GM19328 (cell line): ENCODE measurements at regions not wholly inside any gene's neighbourhood (a gene's known extent, or its start where the extent isn't known, plus 50 kb on each side); places are given as distances from the start of the nearest gene placed in this dataset.

Experiments used
- ATAC-seq: cut with Tn5 transposase; IDR thresholded peaks from one replicate; pipeline ENCODE4 v1.9.1; 2021; ENCODE audit warnings: mild to moderate bottlenecking, moderate library complexity; ENCODE audit not compliant: unreplicated experiment

GRCh38 chr4:22987870-22988269 is 295.1 kb downstream of the GBA3 start:
- ATAC-seq, result no peak

DNA sequence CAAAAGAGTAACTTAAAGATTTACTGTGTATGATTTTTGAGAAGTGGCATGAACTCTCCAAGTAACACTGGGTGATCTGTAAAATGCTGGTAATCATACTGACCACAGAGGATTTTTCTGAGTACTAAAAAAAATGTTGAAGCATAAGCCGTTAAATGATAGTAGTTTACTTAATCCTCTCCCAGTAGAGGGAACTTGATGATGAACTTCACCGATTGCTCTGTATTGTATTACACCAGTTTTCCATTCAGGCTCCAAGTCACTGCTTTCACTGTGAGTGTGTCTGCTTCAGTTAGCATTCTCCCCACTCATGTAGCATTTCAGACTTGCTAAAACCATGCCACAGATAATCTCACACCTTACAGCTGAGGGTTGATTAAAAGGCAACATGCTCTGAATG is 294.1 kb downstream of the GBA3 start:
- no peak for ATAC-seq

DNA sequence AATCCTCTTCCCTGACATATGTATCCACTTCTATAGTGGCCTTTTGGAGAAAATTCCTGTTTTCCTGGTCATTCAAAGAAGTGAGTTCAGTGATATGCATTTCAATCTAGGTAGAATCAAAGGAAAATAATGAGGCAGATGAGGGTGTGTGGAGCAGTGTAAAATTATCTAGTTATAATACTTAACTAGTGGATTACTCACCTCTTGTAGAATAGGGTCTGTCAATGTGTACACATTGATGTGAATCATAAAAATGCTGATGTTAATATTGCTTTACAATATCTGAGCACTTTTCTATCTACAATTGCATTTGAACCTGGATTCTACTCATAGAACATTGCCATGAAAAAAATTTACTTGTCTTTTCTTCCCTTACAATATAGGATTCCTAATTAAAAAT is 293.5 kb downstream of the GBA3 start:
- ATAC-seq, result no peak

- no peak for ATAC-seq
These were observed 291.7 kb downstream of the GBA3 start for GRCh38 chr4:22984390-22984789.

GRCh38 chr4:22978656-22979055 is 285.9 kb downstream of the GBA3 start:
- no peak for ATAC-seq

GRCh38 chr4:22970665-22971064 is 277.9 kb downstream of the GBA3 start:
- ATAC-seq, result no peak

- ATAC-seq, result no peak
These were observed 276.7 kb downstream of the GBA3 start for GRCh38 chr4:22969287-22969896.

DNA sequence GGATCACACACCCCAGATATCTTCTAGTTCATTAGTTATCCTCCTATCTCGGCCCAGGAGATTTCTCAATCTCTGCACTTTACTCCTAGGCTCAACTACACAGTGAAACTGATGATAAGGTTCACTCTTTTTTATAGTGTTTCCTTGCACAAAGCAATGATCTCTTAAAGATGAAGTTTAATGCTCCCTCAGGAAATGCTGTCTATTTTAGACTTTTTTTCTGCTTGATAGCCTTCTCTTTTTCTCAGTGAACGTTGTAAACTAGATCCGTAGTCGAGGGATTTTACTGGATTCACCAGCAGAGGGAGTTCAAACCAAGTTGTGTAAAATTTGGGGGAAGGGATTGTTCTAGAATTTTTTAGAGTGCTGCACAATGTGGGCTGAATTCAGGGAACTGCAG is 269.6 kb downstream of the GBA3 start:
- ATAC-seq, result no peak

DNA sequence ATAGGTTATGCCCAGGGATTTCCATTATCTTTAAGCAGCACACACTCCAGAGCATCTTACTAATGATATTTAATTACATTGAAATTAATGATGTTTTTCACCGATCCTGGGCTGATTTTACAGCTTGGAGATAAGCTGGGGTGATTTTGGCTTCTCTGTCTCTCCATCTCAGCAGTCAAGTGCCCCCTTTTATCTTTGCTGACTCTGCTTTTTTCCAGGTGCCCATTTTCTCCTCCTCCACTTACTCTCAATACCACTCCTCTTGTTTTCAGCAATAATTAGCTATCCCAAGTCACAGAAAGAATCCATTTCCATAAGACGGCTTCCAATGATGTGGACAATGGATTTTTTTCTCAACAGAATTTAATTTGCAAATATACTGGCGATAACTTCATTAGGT is 266.7 kb downstream of the GBA3 start:
- ATAC-seq, result no peak

DNA sequence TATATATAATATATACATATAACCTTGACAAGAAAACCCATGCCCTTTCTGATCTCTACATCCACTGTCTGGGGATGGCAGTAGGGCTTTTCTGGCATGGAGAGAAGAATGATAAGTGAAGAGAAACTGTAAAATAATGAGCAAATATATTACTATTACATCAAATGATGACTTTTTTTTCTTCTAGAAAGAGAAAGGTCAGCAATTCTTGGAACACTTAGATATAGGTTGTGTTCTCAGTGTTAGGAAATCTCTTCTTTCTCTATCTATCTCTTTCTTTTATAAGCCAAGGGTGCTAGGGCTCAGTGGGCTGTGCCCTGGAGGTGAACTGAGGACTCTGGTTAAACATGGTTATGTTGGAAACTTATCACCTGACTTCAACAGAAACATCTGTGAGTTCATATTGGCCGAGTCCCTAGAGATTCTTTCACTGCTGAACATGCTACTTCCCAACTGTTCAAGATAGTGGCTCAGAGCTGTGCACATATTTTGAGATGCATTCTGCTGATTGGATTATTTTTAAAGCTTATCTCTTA is 265.1 kb downstream of the GBA3 start:
- no peak for ATAC-seq

GRCh38 chr4:22949161-22949855 is 256.6 kb downstream of the GBA3 start:
- no peak for ATAC-seq

- ATAC-seq, result no peak
These were observed 255.1 kb downstream of the GBA3 start for GRCh38 chr4:22947851-22948250.

GRCh38 chr4:22942920-22943559 is 250.3 kb downstream of the GBA3 start:
- no peak for ATAC-seq

DNA sequence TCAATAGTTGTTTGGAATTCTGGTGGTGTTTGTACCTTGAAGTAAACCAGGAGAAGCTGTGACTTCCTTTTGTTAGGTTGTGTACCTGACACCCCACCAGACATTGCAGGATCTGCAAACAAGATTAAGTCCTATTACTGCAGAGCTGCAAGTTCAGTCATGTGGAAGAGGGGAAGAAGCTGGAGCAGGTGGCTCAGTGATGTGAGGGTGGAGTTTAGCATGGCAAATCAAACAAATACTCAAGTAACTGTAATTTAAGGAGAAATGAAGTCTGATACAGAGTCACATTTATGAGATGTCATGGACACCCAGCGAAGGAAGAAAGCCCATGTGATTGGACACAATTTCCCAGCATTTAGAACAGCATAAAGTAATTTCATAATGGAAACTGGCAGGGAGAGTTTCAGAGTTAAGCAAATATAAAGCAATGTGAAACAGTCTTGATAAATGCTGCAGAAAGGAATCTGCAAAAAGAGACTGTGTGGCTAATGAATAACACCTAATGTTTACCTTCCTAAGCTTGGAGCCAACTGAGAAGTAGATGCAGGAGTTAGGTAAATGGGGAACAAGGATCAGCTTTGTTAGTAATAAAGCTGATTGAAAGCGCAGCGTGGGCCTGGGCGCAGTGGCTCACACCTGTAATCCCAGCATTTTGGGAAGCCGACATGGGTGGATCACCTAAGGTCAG is 249.1 kb downstream of the GBA3 start:
- ATAC-seq, result no peak

GRCh38 chr4:22932326-22932725 is 239.6 kb downstream of the GBA3 start:
- ATAC-seq, result no peak

GRCh38 chr4:22922426-22922825 is 229.7 kb downstream of the GBA3 start:
- ATAC-seq, result no peak

GRCh38 chr4:22921936-22922335 is 229.2 kb downstream of the GBA3 start:
- ATAC-seq, result no peak

- ATAC-seq, result no peak
These were observed 218.5 kb downstream of the GBA3 start for GRCh38 chr4:22911285-22911684.

GRCh38 chr4:22910200-22910599 is 217.5 kb downstream of the GBA3 start:
- ATAC-seq, result no peak

DNA sequence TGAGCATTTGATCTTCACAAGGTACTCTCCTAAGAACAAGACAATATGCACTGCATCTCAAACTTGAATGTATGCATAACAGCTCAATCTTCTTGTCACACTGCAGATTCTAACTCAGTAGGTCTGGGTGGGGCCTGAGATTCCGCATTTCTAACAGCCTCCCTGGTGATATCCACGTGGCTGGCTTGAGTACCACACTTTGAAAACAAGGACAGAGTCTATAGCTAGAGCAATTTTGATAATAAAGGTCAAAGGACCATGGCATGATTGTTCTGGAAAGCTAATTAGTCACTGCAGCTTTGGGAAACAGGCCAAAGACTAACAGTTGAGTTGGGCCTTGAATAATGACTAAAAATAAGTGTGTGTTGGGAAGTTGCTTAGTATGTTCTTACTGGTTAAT is 213.3 kb downstream of the GBA3 start:
- no peak for ATAC-seq

- no peak for ATAC-seq
These were observed 211.2 kb downstream of the GBA3 start for GRCh38 chr4:22903913-22904312.

- ATAC-seq, result no peak
These were observed 208.9 kb downstream of the GBA3 start for GRCh38 chr4:22901631-22902030.
